GM21619 (cell line): ENCODE measurements at regions not wholly inside any gene's neighbourhood (a gene's known extent, or its start where the extent isn't known, plus 50 kb on each side); places are given as distances from the start of the nearest gene placed in this dataset.

ENCODE experiments used
- ATAC-seq: cut with Tn5 transposase; IDR thresholded peaks from one replicate; pipeline ENCODE4 v1.9.1; 2021; ENCODE audit not compliant: unreplicated experiment

- no peak for ATAC-seq
These were observed 517.5 kb downstream of the EFNA5 start for GRCh38 chr5:107153283-107153682.

GRCh38 chr5:107149243-107150005, 521.3 kb downstream of the EFNA5 start:
- peak; percentile 90 for ATAC-seq

- ATAC-seq, result no peak
These were observed 523.1 kb downstream of the EFNA5 start for GRCh38 chr5:107147589-107147988.

GRCh38 chr5:107146901-107147300, 523.8 kb downstream of the EFNA5 start:
- ATAC-seq, result no peak

- no peak for ATAC-seq
These were observed 535.3 kb downstream of the EFNA5 start for GRCh38 chr5:107135391-107135790.

- ATAC-seq, result no peak
These were observed 535.8 kb downstream of the EFNA5 start for GRCh38 chr5:107134931-107135330.

- no peak for ATAC-seq
These were observed 541.7 kb downstream of the EFNA5 start for GRCh38 chr5:107129051-107129450.

GRCh38 chr5:107127878-107128277, 542.9 kb downstream of the EFNA5 start:
- no peak for ATAC-seq

GRCh38 chr5:107126341-107126740, 544.4 kb downstream of the EFNA5 start:
- no peak for ATAC-seq

GRCh38 chr5:107124376-107124775, 546.4 kb downstream of the EFNA5 start:
- no peak for ATAC-seq

GRCh38 chr5:107123014-107123413, 547.7 kb downstream of the EFNA5 start:
- ATAC-seq, result no peak

GRCh38 chr5:107121793-107122519, 548.8 kb downstream of the EFNA5 start:
- ATAC-seq, result no peak

- ATAC-seq, result no peak
These were observed 551.1 kb downstream of the EFNA5 start for GRCh38 chr5:107119656-107120055.

- ATAC-seq, result no peak
These were observed 552.3 kb downstream of the EFNA5 start for GRCh38 chr5:107118184-107119019.

- no peak for ATAC-seq
These were observed 558.5 kb downstream of the EFNA5 start for GRCh38 chr5:107112216-107112615.

- ATAC-seq, result peak; percentile 88
These were observed 566.4 kb downstream of the EFNA5 start for GRCh38 chr5:107104040-107104995.

- no peak for ATAC-seq
These were observed 567.2 kb downstream of the EFNA5 start for GRCh38 chr5:107103522-107103921.

- ATAC-seq, result no peak
These were observed 570.6 kb downstream of the EFNA5 start for GRCh38 chr5:107100121-107100520.

GRCh38 chr5:107099506-107099905, 571.2 kb downstream of the EFNA5 start:
- no peak for ATAC-seq

- ATAC-seq, result no peak
These were observed 578.0 kb downstream of the EFNA5 start for GRCh38 chr5:107092695-107093094.
